GM12892 (cell line): ENCODE measurements at regions not wholly inside any gene's neighbourhood (a gene's known extent, or its start where the extent isn't known, plus 50 kb on each side); places are given as distances from the start of the nearest gene placed in this dataset.

Experiments
- DNase-seq: peaks from one replicate; pipeline ENCODE4 v3.0.0; 2011; ENCODE audit not compliant: insufficient read length
- FAIRE-seq: peaks from 2 replicates; lab custom pipeline; 2011; peaks lifted over from hg19 to GRCh38; lab: Jason Lieb, UNC
- POLR2A ChIP-seq: IDR thresholded peaks from 2 replicates; pipeline ENCODE4 v1.6.1; 2011; ENCODE audit warnings: low read depth, low read length, control low read depth
- POLR2AphosphoS5 ChIP-seq: IDR thresholded peaks from 2 replicates; pipeline ENCODE4 v1.6.1; 2011; ENCODE audit warnings: low read depth, low read length, control low read depth
- TAF1 ChIP-seq: IDR thresholded peaks from 2 replicates; pipeline ENCODE4 v1.6.1; 2011; ENCODE audit warnings: low read depth, mild to moderate bottlenecking, control low read depth, low read length, borderline replicate concordance

DNA sequence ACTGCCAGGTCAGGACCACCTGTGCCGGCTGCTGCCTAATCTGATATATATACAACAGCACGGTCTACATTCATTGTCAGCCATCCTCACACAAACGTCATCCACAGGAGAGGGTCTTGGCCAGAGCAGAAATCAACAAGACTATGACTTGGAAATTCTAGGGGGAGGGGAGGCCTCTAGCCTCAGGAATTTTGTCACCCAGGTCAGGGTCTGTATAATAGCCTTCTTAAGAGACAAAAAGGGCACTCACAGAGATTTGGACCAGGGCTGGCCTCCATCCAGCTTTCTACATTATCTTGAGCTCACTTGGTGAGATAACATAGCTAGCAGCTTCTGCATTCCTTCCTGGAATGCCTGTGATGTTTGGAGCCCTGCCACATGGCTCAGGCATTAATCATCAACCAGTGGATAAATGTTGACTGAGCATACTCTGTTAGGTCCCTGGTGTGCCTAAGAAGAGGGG, 50.4 kb upstream of the CTIF start:
- TF ChIP-seq TAF1 (no peak), POLR2A (no peak), POLR2AphosphoS5 (no peak)
- no peak for FAIRE-seq
- DNase-seq, result no peak

DNA sequence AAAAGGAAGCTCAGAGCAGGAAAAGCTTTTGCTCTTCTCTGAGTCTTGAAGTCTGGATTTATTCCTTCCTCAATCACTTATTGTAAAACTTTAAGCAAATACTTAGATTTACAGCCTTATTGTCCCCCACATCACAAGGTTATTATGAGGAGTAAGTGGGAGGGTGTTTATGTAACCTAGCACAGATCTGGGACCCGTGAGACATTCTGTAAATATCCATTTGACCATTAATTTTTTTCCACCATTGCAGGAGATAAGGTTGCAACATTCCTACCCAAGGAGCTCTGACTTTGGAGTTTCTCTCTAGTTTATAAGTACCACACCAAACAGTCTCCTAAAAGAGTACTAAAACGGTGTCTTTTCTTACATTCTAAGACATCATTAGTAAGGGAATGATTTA, 52.1 kb upstream of the CTIF start:
- FAIRE-seq (no peak), DNase-seq (no peak)
- TF ChIP-seq TAF1, result no peak
- TF ChIP-seq POLR2A, result no peak
- TF ChIP-seq POLR2AphosphoS5, result no peak

DNA sequence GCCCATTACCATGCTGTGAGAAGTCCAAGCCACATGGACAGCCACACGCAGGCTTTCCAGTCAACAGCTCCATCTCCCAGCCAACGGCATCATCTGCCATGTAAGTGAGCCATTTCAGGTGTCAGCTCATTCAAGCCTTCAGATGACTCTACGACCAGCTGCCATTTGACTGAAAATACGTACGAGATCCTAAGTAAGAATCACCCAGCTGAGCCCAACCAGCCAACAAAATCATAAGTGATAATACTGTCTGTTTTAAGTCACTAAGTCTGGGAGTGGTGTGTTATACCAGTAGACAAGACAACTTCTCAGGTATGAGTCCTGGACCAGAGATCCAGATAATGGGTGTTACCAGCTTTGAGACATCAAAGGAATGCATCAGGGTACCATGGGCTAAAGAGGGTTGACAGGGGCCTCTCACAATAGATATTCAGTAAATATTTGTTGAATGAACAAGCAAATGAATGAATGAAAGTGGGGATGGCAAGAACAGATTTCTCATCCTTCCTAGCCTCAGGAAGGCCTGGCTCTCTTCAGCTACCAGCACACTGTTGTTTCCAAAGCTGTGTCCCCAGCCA, 52.9 kb upstream of the CTIF start:
- no peak for FAIRE-seq
- no peak for TF ChIP-seq TAF1
- no peak for TF ChIP-seq POLR2AphosphoS5
- TF ChIP-seq POLR2A, result no peak
- no peak for DNase-seq

DNA sequence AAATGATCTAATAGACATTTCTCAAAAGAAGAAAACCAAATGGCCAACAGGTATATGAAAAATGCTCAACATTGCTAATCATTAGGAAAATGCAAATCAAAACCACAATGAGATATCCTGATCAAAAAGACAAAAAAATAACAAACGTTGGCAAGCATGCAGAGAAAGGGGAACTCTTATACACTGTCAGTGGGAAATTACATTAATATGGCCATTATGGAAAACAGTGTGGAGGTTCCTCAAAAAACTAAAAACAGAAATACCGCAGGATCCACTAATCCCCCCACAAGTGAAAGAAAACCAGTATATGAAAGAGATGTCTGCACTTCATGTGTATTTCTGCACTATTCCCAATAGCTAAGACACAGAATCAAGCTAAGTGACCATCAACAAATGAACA, 57.7 kb upstream of the CTIF start:
- TF ChIP-seq POLR2A (no peak), TAF1 (no peak)
- FAIRE-seq (no peak), DNase-seq (no peak)

DNA sequence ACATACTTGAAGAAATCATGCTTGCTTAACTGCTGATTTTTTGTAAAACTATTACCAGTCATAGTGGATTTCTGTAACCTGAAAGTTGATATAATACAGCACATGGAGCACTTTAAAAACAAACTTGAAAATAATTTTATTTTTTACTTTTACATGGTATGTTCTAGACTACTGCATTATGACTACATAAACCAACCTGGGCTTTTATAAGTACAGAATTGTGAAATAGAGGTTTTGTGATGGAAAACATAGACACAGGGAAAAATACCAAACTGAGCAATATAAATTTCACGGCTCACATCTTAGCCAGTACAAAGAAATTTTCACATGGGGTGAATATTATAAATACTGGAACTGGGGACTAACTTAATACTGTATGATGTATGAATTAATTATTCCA, 59.3 kb upstream of the CTIF start:
- FAIRE-seq (no peak), DNase-seq (no peak)
- no peak for TF ChIP-seq POLR2AphosphoS5
- no peak for TF ChIP-seq POLR2A
- TF ChIP-seq TAF1, result no peak

DNA sequence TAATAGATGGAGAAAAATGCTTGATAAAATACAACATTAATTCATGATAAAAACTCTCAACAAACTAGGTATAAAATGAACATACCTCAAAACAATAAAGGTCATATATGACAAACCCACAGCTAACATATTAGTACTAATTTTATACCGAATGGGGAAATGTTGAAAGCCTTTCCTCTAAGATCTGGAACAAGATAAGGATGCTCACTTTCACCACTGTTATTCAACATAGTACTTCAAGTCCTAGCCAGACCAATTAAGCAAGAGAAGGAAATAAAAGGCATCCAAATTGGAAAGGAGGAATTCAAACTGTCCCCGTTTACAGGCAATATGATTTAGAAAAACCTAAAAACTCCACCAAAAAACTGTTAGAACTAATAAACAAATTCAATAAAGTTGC, 61.5 kb upstream of the CTIF start:
- TF ChIP-seq TAF1 (no peak), POLR2A (no peak), POLR2AphosphoS5 (no peak)
- DNase-seq (no peak), FAIRE-seq (no peak)

DNA sequence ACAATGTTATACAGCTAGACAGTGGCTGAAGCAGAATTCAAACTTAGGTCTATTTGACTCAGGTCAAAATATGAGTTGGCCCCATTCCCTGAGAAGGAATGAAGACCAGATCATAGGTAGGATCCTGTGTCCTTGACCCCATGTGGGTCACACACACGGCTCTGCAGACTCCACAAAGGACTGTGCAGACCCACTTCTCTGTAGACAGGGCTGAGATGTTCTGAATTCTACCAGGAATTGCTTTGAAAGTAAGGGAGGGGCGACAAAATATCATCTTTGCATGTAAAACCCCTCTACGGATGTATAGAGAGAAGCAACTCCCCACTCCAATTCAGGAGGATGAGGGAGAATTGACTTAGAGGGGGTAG, 62.3 kb upstream of the CTIF start:
- DNase-seq (no peak), FAIRE-seq (no peak)
- TF ChIP-seq TAF1, result no peak
- no peak for TF ChIP-seq POLR2AphosphoS5
- no peak for TF ChIP-seq POLR2A

DNA sequence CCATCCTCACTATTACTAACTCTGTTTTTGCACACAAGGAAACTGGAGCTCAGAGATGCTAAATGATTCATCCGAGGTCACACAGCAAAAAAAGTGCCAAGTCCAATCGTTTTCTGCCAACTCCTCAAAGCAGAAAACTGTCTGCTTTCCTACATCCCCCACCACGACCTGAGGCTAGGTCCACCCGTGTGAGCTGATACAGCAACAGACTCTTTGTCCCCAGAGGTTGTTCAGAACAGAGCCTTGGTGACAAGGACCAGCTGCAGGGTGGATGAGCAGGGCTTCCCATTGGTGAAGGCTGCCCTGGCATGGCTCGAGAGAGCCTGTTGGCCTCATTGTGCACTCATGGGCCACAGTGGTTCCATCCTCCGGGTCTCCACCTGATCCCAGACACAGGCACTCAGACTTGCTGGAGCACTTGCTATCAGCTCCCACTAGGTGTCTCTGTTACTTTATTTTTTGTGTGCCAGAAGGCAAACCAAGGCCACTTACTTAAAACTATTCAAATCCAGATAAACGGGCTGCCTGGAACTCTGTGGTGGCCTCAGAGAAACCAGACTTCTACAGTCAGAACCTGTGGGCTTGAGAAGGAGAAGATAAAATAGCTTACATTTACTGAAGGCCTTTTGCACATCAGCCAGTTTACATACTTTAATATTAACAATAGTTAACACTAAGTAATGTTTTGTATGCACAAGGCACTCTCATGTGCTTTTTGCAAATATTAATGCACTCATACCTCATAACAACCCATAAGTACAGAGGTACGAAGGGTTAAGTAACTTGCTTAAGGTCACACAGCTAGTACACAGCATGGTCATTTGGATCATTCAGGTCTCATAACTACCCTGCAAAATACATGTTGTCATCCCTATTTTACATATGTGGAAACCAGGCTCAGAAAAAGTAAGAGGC, 62.9 kb upstream of the CTIF start:
- TF ChIP-seq POLR2AphosphoS5 (no peak), TAF1 (no peak), POLR2A (no peak)
- DNase-seq, result no peak
- peak; percentile 82 for FAIRE-seq

DNA sequence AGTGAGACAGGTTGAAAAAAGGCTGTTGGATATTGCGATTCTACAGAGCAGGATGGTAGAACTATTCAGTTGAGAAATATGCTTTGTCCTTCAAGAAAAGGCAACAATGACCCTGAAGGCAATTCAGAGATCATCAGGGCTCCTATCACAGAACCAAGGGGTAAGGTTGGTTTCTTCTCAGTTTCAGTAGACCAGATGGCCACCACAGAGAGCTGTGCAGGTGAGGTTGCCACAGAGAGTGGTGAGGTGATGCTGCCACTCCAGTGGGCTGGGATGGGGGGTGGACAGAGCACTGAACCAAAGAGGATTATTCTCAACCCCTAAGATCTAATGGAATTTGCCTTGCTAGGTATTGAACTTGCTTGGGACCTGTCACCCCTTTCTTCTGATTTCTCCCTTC, 64.6 kb upstream of the ZBTB7C start:
- FAIRE-seq, result no peak

DNA sequence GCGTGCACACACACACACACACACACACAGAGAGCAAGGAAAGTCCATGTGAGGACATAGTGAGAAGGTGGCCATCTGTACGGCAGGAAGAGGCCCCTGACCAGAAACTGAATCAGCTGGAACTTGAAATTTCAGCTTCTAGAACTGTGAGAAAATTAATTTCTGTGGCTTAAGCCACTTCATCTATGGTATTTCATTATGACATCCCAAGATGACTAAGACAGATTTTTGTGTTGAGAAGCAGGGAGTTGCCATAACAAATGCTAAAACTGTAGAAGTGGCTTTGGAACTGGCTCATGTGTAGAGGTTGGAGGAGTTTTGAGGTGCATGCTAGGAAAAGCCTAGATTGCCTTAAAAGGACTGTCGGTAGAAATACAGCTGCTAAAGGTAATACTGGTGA, 63.4 kb upstream of the ZBTB7C start:
- DNase-seq (no peak), FAIRE-seq (no peak)
- no peak for TF ChIP-seq POLR2A
- TF ChIP-seq TAF1, result no peak
- TF ChIP-seq POLR2AphosphoS5, result no peak

More for the DNA sequence above, 64.6 kb upstream of the ZBTB7C start:
- no peak for DNase-seq
- TF ChIP-seq POLR2AphosphoS5 (no peak), TAF1 (no peak), POLR2A (no peak)

DNA sequence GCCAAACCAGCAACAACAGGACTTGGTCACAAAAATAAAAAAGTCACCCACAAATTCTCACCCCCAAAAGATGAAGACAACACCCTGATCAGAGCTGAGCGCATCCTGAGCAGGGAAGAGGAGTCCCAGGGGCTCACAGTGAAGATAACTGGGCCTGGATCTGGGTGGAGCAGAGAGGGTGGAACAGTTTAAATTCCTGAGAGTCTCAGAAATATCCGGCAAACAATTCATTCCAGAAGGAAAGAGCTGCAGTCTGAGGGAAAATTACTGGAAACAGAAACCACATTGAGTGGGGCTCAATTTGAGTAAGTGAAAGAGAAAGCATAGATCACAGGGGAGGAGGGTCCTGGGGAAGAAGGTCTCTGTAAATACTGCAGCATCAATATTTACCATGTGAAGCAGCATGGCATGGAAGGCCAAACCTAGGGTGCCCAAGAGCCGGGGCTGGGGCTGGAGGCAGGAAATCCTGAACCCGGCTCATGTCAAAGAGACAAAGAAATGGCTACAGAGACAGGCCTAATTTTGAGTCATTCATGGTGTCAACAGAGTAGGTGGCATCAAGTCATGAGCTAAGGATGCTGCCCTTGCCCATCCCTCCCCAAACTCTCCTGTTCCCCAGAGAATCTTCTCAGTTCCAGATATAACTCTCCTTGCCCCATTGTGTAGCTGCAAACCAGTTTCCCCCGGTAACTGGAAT, 61.4 kb upstream of the ZBTB7C start:
- TF ChIP-seq POLR2AphosphoS5 (no peak), POLR2A (no peak), TAF1 (no peak)
- DNase-seq, result no peak

DNA sequence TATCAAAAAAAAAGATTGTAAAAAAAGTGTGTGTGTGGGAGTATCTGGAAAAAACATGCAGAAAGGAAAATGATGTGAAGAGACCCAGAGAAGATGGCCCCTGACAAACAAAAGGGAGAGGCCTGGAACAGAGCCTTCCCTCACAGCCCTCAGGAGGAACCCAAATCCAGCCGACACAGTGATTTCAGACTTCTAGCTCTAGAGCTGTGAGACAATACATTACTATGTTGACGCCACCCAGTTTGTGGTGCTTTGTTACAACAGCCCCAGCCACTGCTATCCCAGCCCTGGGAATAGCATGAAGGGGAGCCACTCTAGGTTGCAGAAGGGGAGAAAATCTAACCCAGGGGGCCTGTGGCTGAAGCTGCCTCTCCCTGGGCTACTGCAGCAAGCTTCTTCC, 59.0 kb upstream of the ZBTB7C start:
- TF ChIP-seq TAF1 (no peak), POLR2A (no peak), POLR2AphosphoS5 (no peak)
- DNase-seq (no peak), FAIRE-seq (no peak)

More for the DNA sequence above, 61.4 kb upstream of the ZBTB7C start:
- no peak for FAIRE-seq

DNA sequence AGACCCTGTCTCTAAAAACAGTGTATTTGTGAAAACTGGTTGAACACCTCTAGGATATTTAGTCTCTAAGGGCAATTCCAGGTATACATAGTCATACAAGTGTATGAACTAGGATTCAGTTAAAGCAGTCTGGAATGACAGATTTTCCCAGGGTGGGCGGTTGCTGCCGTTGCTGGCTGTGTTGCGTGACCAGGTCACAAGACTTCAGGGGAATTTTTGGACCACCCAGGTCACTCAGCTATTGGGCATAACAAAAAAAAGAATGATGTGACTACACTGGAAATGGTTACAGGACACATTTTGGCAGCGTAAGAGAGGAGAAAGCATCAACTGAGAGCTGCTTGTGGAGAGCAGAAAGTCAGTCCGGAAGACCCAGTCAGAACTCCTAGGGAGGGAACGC, 58.0 kb upstream of the ZBTB7C start:
- DNase-seq, result no peak
- TF ChIP-seq POLR2A (no peak), POLR2AphosphoS5 (no peak), TAF1 (no peak)
- no peak for FAIRE-seq
